SH-SY5Y (cell line): ENCODE measurements at regions not wholly inside any gene's neighbourhood (a gene's known extent, or its start where the extent isn't known, plus 50 kb on each side); places are given as distances from the start of the nearest gene placed in this dataset.

Source experiments
- GATA2 ChIP-seq: IDR thresholded peaks from 2 replicates; pipeline ENCODE4 v1.6.1; 2011; ENCODE audit warnings: mild to moderate bottlenecking, low read depth, low read length
- GATA3 ChIP-seq: IDR thresholded peaks from 2 replicates; pipeline ENCODE4 v1.6.1; 2011; ENCODE audit warnings: low read depth, mild to moderate bottlenecking, low read length, moderate library complexity

DNA sequence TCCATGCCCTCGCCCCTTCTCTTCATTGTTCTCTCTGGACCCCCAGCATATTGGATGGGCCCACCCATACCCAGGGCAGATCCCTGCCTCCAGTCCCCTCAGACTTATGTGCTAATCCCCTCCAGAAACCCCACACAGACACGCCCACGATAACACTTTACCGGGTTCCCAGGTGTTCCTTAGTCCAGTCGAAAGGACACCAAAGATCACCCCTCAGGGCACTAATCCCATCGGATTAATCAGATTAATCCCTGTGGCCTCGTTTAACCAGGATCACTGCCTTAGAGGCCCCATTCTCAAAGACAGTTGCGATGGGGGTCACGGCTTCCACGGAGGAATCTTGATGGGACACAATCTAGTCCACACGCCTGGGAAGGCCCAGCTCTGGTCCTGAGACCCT is 80.8 kb downstream of the SHANK2 start:
- TF ChIP-seq GATA3 (no peak), GATA2 (no peak)

DNA sequence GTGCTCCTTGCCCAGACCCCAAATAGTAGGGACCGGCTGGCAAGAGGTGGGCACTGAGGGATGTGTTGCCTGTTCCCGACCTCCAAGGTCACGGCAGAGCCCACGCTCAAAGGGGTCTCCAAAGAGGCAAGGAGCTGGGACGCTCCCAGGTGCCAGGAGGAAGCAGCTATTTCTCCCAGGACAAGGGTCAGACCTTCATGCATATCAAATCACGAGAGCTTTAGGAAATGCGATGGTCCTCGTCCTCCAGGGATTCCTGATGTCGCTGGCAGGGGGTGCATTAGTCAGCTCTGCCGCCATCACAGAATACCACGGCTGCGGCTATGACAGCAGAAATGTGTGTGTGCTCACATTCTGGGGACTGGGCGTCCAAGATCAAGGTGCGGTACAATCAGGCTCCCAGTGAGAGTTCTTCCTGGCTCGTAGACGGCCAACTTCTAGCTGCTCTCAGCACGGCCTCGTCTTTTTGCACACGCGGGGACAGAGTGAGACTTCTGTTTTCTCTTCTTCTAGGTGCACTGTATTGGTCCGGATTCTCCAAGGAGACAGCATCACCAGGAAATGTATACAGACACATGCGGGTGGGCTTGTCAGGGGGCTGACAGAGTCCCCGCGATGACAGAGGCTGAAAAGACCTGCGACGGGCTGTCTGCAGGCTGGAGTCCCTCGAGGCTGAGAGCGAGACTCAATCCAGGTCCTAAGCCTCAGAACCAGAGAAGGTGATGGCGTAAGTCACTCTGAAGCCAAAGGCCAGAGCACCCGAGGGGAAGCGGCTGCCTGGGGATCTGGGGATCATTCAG is 81.6 kb downstream of the SHANK2 start:
- no peak for TF ChIP-seq GATA3
- TF ChIP-seq GATA2, result no peak

DNA sequence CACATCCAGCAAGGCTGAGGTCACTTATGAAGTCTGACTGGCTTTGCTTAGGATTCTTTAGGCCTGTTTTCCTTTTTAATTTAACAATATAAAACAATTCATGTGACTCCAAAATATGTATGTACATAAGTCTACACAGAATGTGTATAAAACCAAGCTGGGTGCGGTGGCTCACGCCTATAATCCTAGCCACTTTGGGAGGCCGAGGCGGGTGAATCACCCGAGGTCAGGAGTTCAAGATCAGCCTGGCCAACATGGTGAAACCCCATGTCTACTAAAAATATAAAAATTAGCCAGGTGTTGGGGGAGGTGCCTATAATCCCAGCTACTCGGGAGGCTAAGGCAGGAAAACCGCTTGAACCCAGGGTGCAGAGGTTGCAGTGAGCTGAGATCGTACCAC is 83.1 kb downstream of the SHANK2 start:
- TF ChIP-seq GATA2 (no peak), GATA3 (no peak)

DNA sequence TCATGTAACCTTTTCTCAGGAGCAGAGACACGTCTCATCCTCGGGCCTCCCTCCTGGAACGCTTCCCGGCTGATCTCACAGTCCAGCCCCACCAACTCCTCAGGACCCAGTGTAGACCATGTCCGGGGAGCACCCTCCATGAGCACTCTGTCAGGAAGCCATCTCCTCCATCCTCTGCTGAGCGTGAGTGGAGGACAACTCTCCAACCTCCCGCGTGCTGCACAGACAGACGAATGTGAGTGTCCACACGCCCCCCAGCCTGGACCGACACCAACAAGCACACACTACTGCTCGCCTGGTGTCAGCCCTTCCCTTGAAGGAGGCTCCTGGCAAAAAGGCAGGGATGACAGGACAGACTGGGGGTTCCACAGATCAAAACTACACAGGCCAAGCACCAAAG is 86.6 kb downstream of the SHANK2 start:
- TF ChIP-seq GATA2 (no peak), GATA3 (no peak)

DNA sequence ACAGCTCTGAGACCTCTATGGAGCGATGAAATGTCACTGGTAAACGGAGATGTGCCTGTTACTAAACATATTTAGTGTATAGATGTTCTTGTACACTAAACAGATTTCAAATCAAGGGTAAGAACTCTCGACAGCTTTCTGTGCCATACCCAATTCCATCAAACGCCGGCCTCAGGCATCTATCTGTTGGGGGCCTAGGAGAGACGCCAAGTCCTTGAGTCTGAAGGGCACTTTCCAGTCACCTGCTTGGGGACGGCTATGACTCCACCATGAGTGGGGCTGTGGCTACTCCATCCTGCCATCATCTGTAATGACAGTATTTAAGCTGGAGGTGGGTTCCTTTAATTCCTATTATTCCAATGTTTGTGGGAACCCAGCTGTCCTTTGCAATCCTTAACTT is 87.8 kb downstream of the SHANK2 start:
- TF ChIP-seq GATA3 (no peak), GATA2 (no peak)

DNA sequence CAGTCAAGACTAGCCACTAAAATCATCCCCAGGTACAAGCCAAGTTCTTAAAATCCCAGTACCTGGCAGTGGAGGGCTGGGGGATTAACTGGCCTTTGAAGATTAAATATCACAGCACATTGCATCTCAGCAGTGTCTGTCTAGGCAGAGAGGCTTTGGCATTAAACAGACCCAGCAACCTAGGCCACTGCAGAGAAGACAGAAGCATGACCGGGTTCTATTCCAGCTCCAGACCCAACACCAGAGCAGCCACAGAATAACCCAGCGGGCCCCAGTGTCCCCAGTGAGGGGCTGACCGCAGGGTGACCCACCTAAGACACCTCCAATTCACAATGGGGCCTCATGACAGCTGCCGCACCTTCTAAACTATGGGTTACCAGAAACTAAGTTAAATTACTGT is 88.2 kb downstream of the SHANK2 start:
- no peak for TF ChIP-seq GATA3
- TF ChIP-seq GATA2, result no peak

DNA sequence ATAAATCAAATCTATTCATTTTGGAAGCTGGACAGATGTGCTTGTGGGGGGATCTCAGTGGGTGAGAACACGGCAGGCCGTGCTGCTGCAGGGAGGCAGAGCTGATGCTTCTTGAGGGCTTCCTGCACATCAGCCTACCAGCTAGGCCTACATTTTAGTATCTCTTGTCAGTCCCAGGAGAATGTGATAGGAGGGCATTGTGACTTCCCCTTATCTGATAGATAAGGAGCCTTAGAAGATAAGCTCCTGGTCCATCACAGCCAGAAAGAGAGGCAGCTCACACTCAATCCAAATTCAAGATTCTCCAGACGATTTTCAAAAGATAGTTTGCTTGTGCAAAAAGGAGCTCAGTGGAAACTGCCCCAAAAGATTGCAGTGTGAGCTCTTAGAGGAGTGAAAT is 89.0 kb downstream of the SHANK2 start:
- TF ChIP-seq GATA2 (no peak), GATA3 (no peak)

DNA sequence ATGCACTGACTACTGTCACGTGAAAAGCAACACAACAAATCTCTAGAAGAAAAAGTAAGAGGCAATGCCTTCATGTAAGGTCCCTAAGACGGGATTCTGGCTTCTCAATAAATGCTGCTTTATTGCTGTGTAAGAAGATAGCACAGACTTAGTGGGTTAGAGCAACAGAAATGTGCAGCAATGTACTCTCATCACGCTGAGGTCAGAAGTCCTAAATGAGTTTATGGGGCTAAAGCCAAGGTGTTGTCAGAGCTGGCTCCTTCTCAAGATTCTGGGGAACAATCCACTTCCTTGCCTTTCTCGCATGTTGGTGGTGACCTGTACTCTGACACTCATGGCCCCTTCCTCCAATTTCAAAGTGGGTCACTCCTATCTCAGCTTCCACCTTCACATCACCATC is 93.4 kb downstream of the SHANK2 start:
- TF ChIP-seq GATA3 (no peak), GATA2 (no peak)

DNA sequence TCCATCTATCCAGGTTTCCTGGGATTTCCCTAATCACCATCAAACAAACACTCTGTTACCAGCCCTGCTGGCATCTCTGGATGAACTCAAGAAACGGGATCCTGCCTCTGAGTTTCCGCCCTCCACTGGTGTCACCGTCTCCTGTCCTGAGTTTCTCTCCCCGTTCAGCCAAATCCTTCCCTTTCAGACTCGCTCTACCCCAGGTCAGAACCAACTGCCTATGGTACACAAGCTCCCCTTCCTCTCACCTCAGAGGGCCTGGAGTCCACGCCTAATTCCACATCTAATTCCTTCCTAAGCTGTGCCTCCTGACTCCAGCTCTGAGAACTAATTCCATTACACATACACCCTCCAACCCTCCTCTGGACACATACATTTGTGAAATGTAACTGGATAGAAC is 96.1 kb downstream of the SHANK2 start:
- TF ChIP-seq GATA3, result no peak
- TF ChIP-seq GATA2, result no peak

DNA sequence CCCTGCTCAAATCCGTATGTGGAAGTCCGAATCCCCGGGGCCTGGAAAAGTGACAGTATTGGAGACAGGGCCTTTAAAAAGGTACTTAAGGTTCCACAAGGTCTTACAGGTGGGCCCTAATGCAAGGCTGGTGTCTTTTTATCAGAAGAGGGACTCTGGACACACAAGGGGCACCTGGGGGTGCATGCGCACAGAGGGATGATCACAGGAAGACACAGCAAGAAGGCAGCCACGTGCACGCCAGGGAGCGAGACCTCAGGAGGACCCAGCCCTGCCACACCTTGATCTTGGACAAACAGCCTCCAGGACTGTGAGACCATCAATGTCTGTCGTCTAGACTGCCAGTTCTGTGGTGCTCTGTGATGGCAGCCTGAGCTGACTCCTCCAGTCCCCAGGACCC is 96.5 kb downstream of the SHANK2 start:
- TF ChIP-seq GATA2, result no peak
- no peak for TF ChIP-seq GATA3

DNA sequence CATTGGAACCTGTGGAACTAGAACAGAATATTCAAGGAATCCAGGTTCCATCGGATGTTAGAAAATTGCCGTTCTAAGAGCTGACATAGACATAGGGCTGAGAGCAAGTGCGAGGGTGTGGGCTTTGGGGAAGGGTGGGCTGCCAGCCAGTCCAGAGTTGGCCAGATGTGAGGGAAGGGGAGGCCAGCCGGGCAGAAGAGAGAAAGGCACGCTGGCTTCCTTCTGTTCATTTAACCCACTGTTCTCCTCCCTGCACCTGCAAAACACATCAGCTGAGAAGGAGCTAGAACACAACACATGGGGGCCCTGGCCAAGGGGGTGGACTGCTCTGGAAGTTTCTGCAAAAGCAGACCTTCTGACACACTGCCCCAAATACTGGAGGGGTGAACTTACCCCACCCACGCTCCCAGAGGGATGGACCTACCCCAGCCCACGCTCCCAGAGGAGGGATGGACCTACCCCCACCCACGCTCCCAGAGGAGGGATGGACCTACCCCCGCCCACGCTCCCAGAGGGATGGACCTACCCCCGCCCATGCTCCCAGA is 98.0 kb downstream of the SHANK2 start:
- TF ChIP-seq GATA2, result no peak
- TF ChIP-seq GATA3, result no peak

DNA sequence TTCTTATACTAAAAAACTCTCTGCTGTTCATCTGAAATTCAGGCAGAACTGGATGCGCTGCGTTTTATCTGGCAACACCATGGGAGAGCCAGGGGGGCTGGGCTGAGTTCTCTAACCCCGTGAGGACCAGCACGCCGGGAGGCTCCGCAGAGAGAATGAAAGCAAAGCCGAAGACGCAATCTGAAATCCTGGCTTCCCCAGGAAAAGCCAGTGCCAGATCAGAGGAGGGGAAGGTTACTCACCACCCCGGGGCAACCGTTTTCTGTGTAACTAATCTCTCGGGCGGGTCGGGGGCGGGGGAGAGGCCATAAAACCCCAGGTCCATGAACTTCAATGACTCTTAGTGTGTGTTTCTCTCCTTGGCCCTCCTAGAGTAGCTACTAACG is 99.4 kb downstream of the SHANK2 start:
- TF ChIP-seq GATA3, result no peak
- no peak for TF ChIP-seq GATA2

DNA sequence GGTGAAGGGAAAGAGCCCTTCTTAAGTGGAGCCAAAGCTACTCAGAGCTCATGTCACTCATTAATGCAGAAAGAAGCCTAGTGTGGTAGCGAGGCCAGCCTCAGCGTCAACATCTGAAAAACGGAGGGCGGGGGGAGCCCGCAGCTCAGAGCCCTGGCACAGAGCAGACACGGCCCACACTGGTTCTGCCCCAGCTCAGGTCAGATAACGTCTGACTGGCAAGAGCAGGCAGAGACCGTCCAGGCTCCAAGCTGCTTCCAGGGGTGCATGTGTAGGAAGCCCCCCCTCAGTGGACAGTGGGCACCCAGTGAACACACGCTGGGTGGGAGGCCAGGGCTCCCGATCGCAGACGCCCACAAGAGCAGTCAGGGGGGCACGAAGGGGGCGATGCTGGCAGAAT is 100.8 kb downstream of the SHANK2 start:
- TF ChIP-seq GATA3 (no peak), GATA2 (peak; percentile 46; the same call in 1 of the 2 replicates)

DNA sequence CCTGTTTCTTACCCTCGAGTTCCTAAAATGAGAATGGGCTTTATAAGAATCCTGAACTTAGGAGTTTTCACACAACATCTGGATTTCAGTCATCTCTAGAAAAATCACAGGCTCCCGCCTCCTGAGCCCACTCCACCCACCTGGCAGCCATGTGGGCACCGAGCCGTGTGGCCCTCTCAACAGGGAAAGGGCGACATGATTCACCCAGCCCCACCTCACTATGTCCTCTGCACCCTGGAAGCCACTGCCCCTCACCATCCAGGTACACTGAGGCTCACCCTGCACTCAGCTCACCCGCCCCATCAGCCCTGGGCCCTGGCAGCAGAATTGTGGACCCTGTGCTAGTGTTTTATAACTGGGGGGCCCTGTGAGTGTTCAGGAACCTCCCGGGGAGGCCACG is 101.5 kb downstream of the SHANK2 start:
- no peak for TF ChIP-seq GATA3
- TF ChIP-seq GATA2, result no peak

DNA sequence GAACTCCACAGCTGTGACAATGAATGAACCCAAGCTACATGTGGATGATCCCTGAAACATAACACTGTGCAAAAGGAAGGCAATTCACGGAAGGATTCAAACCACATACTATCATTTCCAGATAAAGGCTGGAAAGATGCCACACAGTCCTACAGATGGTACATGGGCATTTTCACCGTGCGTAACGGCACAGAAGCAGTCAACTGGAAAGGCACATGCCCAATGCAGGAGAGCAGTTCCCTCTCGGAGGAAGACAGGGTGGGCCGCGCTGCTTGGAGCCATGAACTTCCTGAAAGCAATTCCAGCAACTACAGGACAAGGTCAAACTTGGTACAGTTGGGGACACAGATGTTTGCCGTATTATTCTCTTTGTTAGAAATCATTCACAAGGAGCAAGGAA is 103.7 kb downstream of the SHANK2 start:
- TF ChIP-seq GATA3 (no peak), GATA2 (no peak)
